ENCODE measurements at regions not wholly inside any gene's neighbourhood (a gene's known extent, or its start where the extent isn't known, plus 50 kb on each side); places are given as distances from the start of the nearest gene placed in this dataset.

GRCh38 chr1:209046935-209047334 is 536.6 kb upstream of the CAMK1G start:
- in situ Hi-C loops (cut with MboI), result no loop called here

GRCh38 chr1:209048941-209049669 is 534.4 kb upstream of the CAMK1G start:
- Histone ChIP-seq H3K79me2 (ENCODE audit: insufficient read depth) (no peaks in the 10 kb centered on the region), H3F3A (ENCODE audit: insufficient read depth) (no peaks in the 10 kb centered on the region), H2AFZ (no peak overlapping the region), H3K4me1 (ENCODE audit: insufficient read depth) (peaks cover 14% of the 10 kb centered on the region; the same call in 1 of the 2 replicates), H3K4me2 (ENCODE audit: unreplicated experiment) (no peak overlapping the region), H4K20me1 (ENCODE audit: insufficient read depth) (no peaks in the 10 kb centered on the region), H3K27me3 (replicated peaks; ENCODE audit: insufficient read depth) (no peaks in the 10 kb centered on the region), H3K9me3 (ENCODE audit: low read depth) (no peaks in the 10 kb centered on the region), H3K9me2 (ENCODE audit: insufficient read depth) (no peaks in the 10 kb centered on the region), H3K36me3 (ENCODE audit: low read depth) (no peaks in the 10 kb centered on the region), H3K4me3 (no peak overlapping the region), H3K27ac (no peak overlapping the region), H3K9ac (no peak overlapping the region)
- in situ Hi-C loops (cut with MboI), result no loop called here
- 25 to 33% methylated on average over 5 of the region's 5 CpGs for WGBS, 2 experiments (ENCODE audit: low coverage in 1 of 2, low lambda C conversion rate in 2 of 2, missing lambda C conversion rate in 2 of 2)
- no peak for TF ChIP-seq EZH2phosphoT487 (IDR thresholded peaks at IDR 0.05; ENCODE audit: insufficient read depth, low read depth)
- TF ChIP-seq EZH2 (IDR thresholded peaks at IDR 0.05; ENCODE audit: insufficient read depth, poor library complexity, severe bottlenecking), result no peak
- peak; percentile 23 for DNase-seq

More at GRCh38 chr1:209046935-209047334, 536.6 kb upstream of the CAMK1G start:
- Histone ChIP-seq H4K20me1 (ENCODE audit: insufficient read depth) (no peaks in the 10 kb centered on the region), H3K79me2 (ENCODE audit: insufficient read depth) (no peaks in the 10 kb centered on the region), H3K4me3 (no peak overlapping the region), H3F3A (ENCODE audit: insufficient read depth) (no peaks in the 10 kb centered on the region), H3K9ac (no peak overlapping the region), H3K36me3 (ENCODE audit: low read depth) (no peaks in the 10 kb centered on the region), H3K4me2 (ENCODE audit: unreplicated experiment) (no peak overlapping the region), H3K9me2 (ENCODE audit: insufficient read depth) (no peaks in the 10 kb centered on the region), H3K27ac (no peak overlapping the region), H3K27me3 (replicated peaks; ENCODE audit: insufficient read depth) (no peaks in the 10 kb centered on the region), H2AFZ (no peak overlapping the region), H3K4me1 (ENCODE audit: insufficient read depth) (peaks cover 14% of the 10 kb centered on the region; the same call in 1 of the 2 replicates), H3K9me3 (ENCODE audit: low read depth) (no peaks in the 10 kb centered on the region)
- 57 to 79% methylated on average over 4 of the region's 4 CpGs for WGBS, 2 experiments (ENCODE audit: low coverage in 1 of 2, low lambda C conversion rate in 2 of 2, missing lambda C conversion rate in 2 of 2)
- no peak for TF ChIP-seq EZH2phosphoT487 (IDR thresholded peaks at IDR 0.05; ENCODE audit: insufficient read depth, low read depth)
- no peak for TF ChIP-seq EZH2 (IDR thresholded peaks at IDR 0.05; ENCODE audit: insufficient read depth, poor library complexity, severe bottlenecking)
- DNase-seq, result no peak

- peaks cover 14% of the 10 kb centered on the region; the same call in 1 of the 2 replicates for H3K4me1 ChIP-seq (ENCODE audit: insufficient read depth)
- no peaks in the 10 kb centered on the region for H3K27me3 ChIP-seq (replicated peaks; ENCODE audit: insufficient read depth)
- H3K4me3 ChIP-seq, result no peak overlapping the region
- no peaks in the 10 kb centered on the region for H3K36me3 ChIP-seq (ENCODE audit: low read depth)
- H3K27ac ChIP-seq, result no peak overlapping the region
- WGBS, 2 experiments (ENCODE audit: low coverage in 1 of 2, low lambda C conversion rate in 2 of 2, missing lambda C conversion rate in 2 of 2), result 23 to 44% methylated on average over 4 of the region's 4 CpGs
- no peak overlapping the region for H2AFZ ChIP-seq
- in situ Hi-C loops (cut with MboI), result no loop called here
- TF ChIP-seq EZH2phosphoT487 (IDR thresholded peaks at IDR 0.05; ENCODE audit: insufficient read depth, low read depth) (no peak), EZH2 (IDR thresholded peaks at IDR 0.05; ENCODE audit: insufficient read depth, poor library complexity, severe bottlenecking) (no peak)
- no peaks in the 10 kb centered on the region for H3F3A ChIP-seq (ENCODE audit: insufficient read depth)
- H3K9ac ChIP-seq, result no peak overlapping the region
- no peaks in the 10 kb centered on the region for H3K9me3 ChIP-seq (ENCODE audit: low read depth)
- no peaks in the 10 kb centered on the region for H3K79me2 ChIP-seq (ENCODE audit: insufficient read depth)
- H3K9me2 ChIP-seq (ENCODE audit: insufficient read depth), result no peaks in the 10 kb centered on the region
- H4K20me1 ChIP-seq (ENCODE audit: insufficient read depth), result no peaks in the 10 kb centered on the region
- DNase-seq, result no peak
- no peak overlapping the region for H3K4me2 ChIP-seq (ENCODE audit: unreplicated experiment)
These were observed 531.9 kb upstream of the CAMK1G start for GRCh38 chr1:209051570-209051969.

GRCh38 chr1:209053587-209053986 is 529.9 kb upstream of the CAMK1G start:
- H4K20me1 ChIP-seq (ENCODE audit: insufficient read depth), result no peaks in the 10 kb centered on the region
- in situ Hi-C loops (cut with MboI), result no loop called here
- 18 to 19% methylated on average over 2 of the region's 2 CpGs for WGBS, 2 experiments (ENCODE audit: low coverage in 1 of 2, low lambda C conversion rate in 2 of 2, missing lambda C conversion rate in 2 of 2)
- no peak overlapping the region for H3K4me3 ChIP-seq
- peaks cover 9% of the 10 kb centered on the region; the same call in 1 of the 2 replicates for H3K4me1 ChIP-seq (ENCODE audit: insufficient read depth)
- H3K27ac ChIP-seq, result no peak overlapping the region
- H3K36me3 ChIP-seq (ENCODE audit: low read depth), result no peaks in the 10 kb centered on the region
- no peak overlapping the region for H3K4me2 ChIP-seq (ENCODE audit: unreplicated experiment)
- no peaks in the 10 kb centered on the region for H3K27me3 ChIP-seq (replicated peaks; ENCODE audit: insufficient read depth)
- no peaks in the 10 kb centered on the region for H3F3A ChIP-seq (ENCODE audit: insufficient read depth)
- no peaks in the 10 kb centered on the region for H3K79me2 ChIP-seq (ENCODE audit: insufficient read depth)
- no peak for DNase-seq
- H3K9me3 ChIP-seq (ENCODE audit: low read depth), result no peaks in the 10 kb centered on the region
- no peak overlapping the region for H3K9ac ChIP-seq
- TF ChIP-seq EZH2 (IDR thresholded peaks at IDR 0.05; ENCODE audit: insufficient read depth, poor library complexity, severe bottlenecking) (no peak), EZH2phosphoT487 (IDR thresholded peaks at IDR 0.05; ENCODE audit: insufficient read depth, low read depth) (no peak)
- H2AFZ ChIP-seq, result no peak overlapping the region
- H3K9me2 ChIP-seq (ENCODE audit: insufficient read depth), result no peaks in the 10 kb centered on the region
